ENCODE measurements at regions not wholly inside any gene's neighbourhood (a gene's known extent, or its start where the extent isn't known, plus 50 kb on each side); places are given as distances from the start of the nearest gene placed in this dataset.

- TF ChIP-seq POLR2A (IDR thresholded peaks at IDR 0.05; ENCODE audit: low read length) = no peak
- TF ChIP-seq GATA1 (IDR thresholded peaks at IDR 0.05; ENCODE audit: low read depth, low read length) = no peak
Measured at GRCh38 chr6:169387809-169388383, 134.2 kb upstream of the THBS2 start.
